ENCODE measurements at regions not wholly inside any gene's neighbourhood (a gene's known extent, or its start where the extent isn't known, plus 50 kb on each side); places are given as distances from the start of the nearest gene placed in this dataset.

DNA sequence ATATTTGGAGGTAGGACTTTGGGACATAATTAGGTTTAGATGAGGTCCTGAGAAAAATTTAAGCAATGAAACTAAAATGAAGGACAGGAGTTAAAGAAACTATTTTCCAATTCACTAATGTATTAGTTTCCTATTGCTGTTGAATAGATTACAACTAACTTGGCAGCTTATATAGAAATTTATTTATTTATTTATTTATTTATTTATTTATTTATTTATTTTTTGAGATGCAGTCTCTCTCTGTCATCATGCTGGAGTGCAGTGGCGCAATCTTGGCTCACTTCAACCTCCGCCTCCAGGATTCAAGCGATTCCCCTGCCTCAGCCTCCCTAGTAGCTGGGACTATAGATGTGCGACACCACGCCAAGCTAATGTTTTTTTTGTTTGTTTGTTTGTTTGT is 182.4 kb upstream of the ADCY2 start:
- TF ChIP-seq, protein P1, sequence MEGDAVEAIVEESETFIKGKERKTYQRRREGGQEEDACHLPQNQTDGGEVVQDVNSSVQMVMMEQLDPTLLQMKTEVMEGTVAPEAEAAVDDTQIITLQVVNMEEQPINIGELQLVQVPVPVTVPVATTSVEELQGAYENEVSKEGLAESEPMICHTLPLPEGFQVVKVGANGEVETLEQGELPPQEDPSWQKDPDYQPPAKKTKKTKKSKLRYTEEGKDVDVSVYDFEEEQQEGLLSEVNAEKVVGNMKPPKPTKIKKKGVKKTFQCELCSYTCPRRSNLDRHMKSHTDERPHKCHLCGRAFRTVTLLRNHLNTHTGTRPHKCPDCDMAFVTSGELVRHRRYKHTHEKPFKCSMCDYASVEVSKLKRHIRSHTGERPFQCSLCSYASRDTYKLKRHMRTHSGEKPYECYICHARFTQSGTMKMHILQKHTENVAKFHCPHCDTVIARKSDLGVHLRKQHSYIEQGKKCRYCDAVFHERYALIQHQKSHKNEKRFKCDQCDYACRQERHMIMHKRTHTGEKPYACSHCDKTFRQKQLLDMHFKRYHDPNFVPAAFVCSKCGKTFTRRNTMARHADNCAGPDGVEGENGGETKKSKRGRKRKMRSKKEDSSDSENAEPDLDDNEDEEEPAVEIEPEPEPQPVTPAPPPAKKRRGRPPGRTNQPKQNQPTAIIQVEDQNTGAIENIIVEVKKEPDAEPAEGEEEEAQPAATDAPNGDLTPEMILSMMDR (conservative IDR thresholded peaks at IDR 0.05; ENCODE audit: low read length) = no peak
- DNase-seq (ENCODE audit: low read depth) = no peak
- no peak overlapping the region for H3K4me3 ChIP-seq (ENCODE audit: low read length)

DNA sequence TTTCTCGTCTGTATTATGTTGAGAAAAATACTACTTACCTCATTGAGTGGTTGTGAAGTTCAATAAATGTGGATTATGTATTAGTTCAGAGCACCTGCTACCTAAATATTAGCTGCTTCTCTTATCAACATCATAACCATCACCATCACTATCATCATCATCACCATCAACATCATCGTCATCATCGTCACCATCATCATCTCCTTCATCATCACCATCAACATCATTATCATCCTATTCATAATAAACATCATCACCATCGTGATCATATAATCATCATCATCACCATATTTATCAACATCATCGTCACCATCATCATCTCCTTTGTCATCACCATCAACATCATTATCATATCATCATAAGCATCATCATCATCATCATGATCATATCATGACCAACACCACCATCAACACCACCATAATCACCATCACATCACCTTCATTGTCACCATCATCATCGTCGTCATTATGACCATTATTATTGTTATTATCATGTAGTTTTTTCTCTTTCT is 181.0 kb upstream of the ADCY2 start:
- no peak overlapping the region for H3K4me3 ChIP-seq (ENCODE audit: low read length)
- TF ChIP-seq, protein P1 (conservative IDR thresholded peaks at IDR 0.05; ENCODE audit: low read length) = no peak
- DNase-seq (ENCODE audit: low read depth) = no peak

DNA sequence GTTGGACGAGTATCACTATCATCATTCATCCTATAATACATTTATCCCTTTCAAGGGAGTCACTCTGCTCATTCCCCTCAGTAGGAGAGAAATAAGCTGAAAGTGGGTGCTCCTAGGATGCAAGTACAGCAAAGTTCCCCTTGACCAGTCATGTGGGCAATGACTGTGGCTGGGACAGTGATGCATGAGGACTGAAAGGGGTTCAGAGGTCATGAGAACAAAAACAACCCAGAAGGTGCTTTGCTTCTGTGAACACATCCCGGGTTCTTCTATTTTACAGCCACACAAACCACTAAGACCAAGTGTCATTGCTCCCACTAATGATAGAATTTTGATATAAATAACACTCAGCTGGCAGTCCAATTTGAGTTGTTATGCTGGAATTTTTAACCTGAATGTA is 177.8 kb upstream of the ADCY2 start:
- TF ChIP-seq, protein P1 (conservative IDR thresholded peaks at IDR 0.05; ENCODE audit: low read length) = no peak
- no peak for DNase-seq (ENCODE audit: low read depth)
- H3K4me3 ChIP-seq (ENCODE audit: low read length) = no peak overlapping the region

DNA sequence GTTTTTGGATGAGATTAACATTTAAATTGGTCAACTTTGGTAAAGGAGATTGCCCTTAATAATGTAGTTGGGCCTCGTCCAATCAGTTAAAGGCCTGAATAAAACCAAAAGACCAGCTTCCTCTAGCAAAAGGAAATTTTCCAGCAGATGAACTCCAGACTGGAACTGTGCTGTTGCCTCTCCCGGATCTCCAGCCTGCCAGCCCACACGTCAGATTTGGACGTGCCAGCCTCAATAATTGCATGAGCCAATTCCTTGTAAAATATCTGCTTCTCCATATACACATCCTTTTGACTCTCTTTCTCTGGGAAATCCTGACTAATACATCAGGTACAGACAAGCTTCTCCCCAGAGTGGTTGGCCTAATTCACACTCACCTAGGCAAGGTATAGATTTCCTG is 175.8 kb upstream of the ADCY2 start:
- no peak overlapping the region for H3K4me3 ChIP-seq (ENCODE audit: low read length)
- TF ChIP-seq, protein P1 (conservative IDR thresholded peaks at IDR 0.05; ENCODE audit: low read length) = no peak
- no peak for DNase-seq (ENCODE audit: low read depth)

DNA sequence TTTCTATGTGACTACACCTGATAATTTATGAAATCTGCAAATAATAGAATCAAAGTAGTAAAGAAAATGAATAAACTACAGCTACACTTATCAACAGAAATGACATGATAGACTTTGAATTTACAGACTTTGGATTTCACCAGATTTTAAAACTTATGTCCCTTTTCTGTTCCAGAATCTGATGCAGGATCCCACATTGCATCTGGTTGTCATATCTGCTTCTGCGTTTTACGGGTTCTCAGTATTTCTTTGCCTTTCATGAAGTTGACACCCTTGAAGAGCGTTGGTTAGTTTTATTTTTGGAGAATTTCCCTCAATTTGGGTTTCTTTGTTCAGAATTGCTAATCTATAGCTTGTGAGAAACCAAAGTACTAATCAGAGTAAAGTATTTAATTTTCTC is 174.9 kb upstream of the ADCY2 start:
- TF ChIP-seq, protein P1 (conservative IDR thresholded peaks at IDR 0.05; ENCODE audit: low read length) = no peak
- DNase-seq (ENCODE audit: low read depth) = no peak
- H3K4me3 ChIP-seq (ENCODE audit: low read length) = no peak overlapping the region

DNA sequence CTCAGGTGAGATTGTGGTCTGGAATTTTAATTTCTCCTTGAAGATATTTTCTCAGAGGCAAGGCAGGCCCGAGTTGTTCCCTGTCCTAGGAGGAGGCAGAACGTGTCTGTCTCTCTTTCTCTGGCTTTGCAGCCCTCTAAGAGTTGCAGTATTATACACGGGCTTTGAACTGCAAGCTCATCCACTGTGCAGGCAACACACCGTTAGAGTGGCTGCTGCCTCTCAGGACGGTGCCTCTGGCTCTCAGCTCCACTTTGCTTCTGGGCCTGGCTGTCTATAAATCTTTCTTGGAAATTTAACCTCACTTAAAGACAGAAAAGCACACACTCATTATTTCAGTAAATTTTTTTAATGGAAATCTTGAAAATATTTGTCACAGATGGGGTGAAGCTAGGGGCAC is 170.1 kb upstream of the ADCY2 start:
- DNase-seq (ENCODE audit: low read depth) = no peak
- TF ChIP-seq, protein P1 (conservative IDR thresholded peaks at IDR 0.05; ENCODE audit: low read length) = no peak
- no peak overlapping the region for H3K4me3 ChIP-seq (ENCODE audit: low read length)

DNA sequence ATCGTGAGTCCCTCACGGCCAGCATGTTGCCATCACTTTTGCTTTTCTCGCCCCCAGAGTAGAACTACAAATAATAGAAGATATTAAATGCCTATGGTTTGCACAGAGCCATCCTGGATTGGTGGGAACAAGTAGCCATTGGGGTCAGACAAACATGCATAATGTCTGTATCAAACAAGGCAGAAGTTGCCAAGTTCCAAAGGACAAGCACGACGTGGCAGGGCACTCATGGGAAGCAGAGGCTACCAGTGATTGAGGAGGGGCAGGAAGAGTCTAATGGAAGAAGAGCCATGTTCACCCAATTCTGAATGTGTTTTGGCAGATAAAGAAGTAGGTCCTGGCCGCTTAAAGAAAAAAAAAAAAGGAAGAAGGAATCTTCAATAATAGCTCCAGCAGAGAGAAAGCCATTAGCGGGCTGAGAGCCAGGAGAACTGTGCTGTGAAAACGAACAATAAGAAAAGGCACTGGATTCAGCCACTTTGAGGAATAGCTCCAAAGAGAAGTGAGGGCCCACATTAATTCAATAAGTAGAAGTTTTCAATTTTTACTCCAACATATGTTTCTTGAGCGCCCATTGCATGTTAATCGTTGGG is 153.7 kb upstream of the ADCY2 start:
- DNase-seq (ENCODE audit: low read depth) = no peak
- H3K4me3 ChIP-seq (ENCODE audit: low read length) = no peak overlapping the region
- TF ChIP-seq, protein P1 (conservative IDR thresholded peaks at IDR 0.05; ENCODE audit: low read length) = no peak

Data from AG10803 (cell line).